H1 (cell line): ENCODE measurements at regions not wholly inside any gene's neighbourhood (a gene's known extent, or its start where the extent isn't known, plus 50 kb on each side); places are given as distances from the start of the nearest gene placed in this dataset.

Experiments
- CTCF ChIA-PET: fragments of 300-600 bp; sonication (Branson Sonifier 250); formaldehyde crosslinking; loops from one replicate; lab custom pipeline; 2021; ENCODE audit not compliant: partially characterized antibody; lab: Charles Lee
- POLR2A ChIA-PET: fragments of 300-600 bp; sonication (Branson Sonifier 250); formaldehyde crosslinking; loops from one replicate; lab custom pipeline; 2021; ENCODE audit warnings: inconsistent platforms; ENCODE audit not compliant: partially characterized antibody; lab: Charles Lee
- DNase-seq, 2 experiments: peaks; one replicate each; pipeline versions ENCODE4 v3.0.0 to v3.0.0-alpha.2; 2010 to 2022; ENCODE audit warnings: low spot score in 2 of 2, low read depth in 1 of 2, mixed read lengths in 1 of 2
- FAIRE-seq: peaks from 2 replicates; lab custom pipeline; 2011; peaks lifted over from hg19 to GRCh38; lab: Jason Lieb, UNC
- H2AFZ ChIP-seq: 2 replicates; pipeline ENCODE4 v1.8.1; 2012; ENCODE audit warnings: low read length, inconsistent platforms
- H2AK5ac ChIP-seq: 2 replicates; pipeline ENCODE4 v1.6.1; 2013; ENCODE audit warnings: low read depth, low read length
- H2BK120ac ChIP-seq: replicated peaks from 2 replicates; pipeline ENCODE3; 2013; ENCODE audit warnings: low read depth, low read length, inconsistent platforms
- H2BK12ac ChIP-seq: 2 replicates; pipeline ENCODE4 v1.6.1; 2013; ENCODE audit warnings: low read depth, low read length
- H2BK15ac ChIP-seq: 2 replicates; pipeline ENCODE4 v1.6.1; 2013; ENCODE audit warnings: low read length
- H2BK20ac ChIP-seq: 2 replicates; pipeline ENCODE4 v1.6.1; 2013; ENCODE audit warnings: low read length
- H2BK5ac ChIP-seq: 2 replicates; pipeline ENCODE4 v1.6.1; 2013; ENCODE audit warnings: low read depth, low read length
- H3K14ac ChIP-seq: 2 replicates; pipeline ENCODE4 v1.6.1; 2013; ENCODE audit warnings: inconsistent platforms; ENCODE audit not compliant: insufficient read length
- H3K18ac ChIP-seq: 2 replicates; pipeline ENCODE4 v1.6.1; 2013; ENCODE audit warnings: low read length; ENCODE audit errors: extremely low read depth
- H3K23ac ChIP-seq: 2 replicates; pipeline ENCODE4 v1.6.1; 2013; ENCODE audit warnings: inconsistent platforms; ENCODE audit not compliant: insufficient read length
- H3K23me2 ChIP-seq: 2 replicates; pipeline ENCODE4 v1.6.1; 2013; ENCODE audit warnings: low read depth, low read length
- H3K27ac ChIP-seq: 2 replicates; pipeline ENCODE4 v1.6.1; 2011; ENCODE audit warnings: low read depth, low read length, inconsistent platforms
- H3K27me3 ChIP-seq, 4 experiments: replicated peaks in 1 of 4; 1 replicate in 1 of 4; 2 replicates in 3 of 4; pipeline versions ENCODE4 v1.6.1 to v1.8.1; 2011 to 2013; ENCODE audit warnings: low read length in 3 of 4, mild to moderate bottlenecking in 3 of 4, inconsistent platforms in 2 of 4, mixed read lengths in 2 of 4, moderate library complexity in 1 of 4; ENCODE audit not compliant: control insufficient read depth in 3 of 4, insufficient read depth in 3 of 4; ENCODE audit errors: extremely low read depth in 1 of 4
- H3K36me3 ChIP-seq, 4 experiments: 2 replicates each; pipeline versions ENCODE4 v1.6.1 to v1.8.1; 2011 to 2013; ENCODE audit warnings: mild to moderate bottlenecking in 4 of 4, low read length in 3 of 4, moderate library complexity in 2 of 4, control low read depth in 1 of 4, inconsistent platforms in 1 of 4; ENCODE audit not compliant: insufficient read depth in 4 of 4, control insufficient read depth in 2 of 4
- H3K4ac ChIP-seq: replicated peaks from 2 replicates; pipeline ENCODE3; 2013; ENCODE audit warnings: low read length, low read depth, mixed read lengths, inconsistent platforms; ENCODE audit not compliant: insufficient read length
- H3K4me1 ChIP-seq, 4 experiments: replicated peaks in 1 of 4; 1 replicate in 1 of 4; 2 replicates in 3 of 4; pipeline versions ENCODE4 v1.6.1 to v1.8.1; 2011 to 2013; ENCODE audit warnings: low read length in 3 of 4, inconsistent platforms in 2 of 4, mixed read lengths in 1 of 4; ENCODE audit not compliant: insufficient read depth in 4 of 4, control insufficient read depth in 3 of 4
- H3K4me2 ChIP-seq, 2 experiments: 2 replicates each; pipeline versions ENCODE4 v1.6.1 to v1.8.1; 2011 to 2013; ENCODE audit warnings: low read depth in 2 of 2, low read length in 2 of 2, control low read depth in 1 of 2, inconsistent platforms in 1 of 2, mild to moderate bottlenecking in 1 of 2; ENCODE audit not compliant: insufficient read depth in 1 of 2
- H3K4me3 ChIP-seq, 4 experiments: fragments of 200-600, 300-600 bp in 1 of 4; sonication (generic), shearing (Covaris generic), sonication (Bioruptor Twin) in 1 of 4; 2 replicates each; pipeline versions ENCODE4 v1.5.1 to v1.8.1; 2011 to 2016; ENCODE audit warnings: low read length in 4 of 4, low read depth in 3 of 4, control low read depth in 2 of 4, inconsistent platforms in 2 of 4, mild to moderate bottlenecking in 2 of 4, mixed read lengths in 1 of 4, moderate library complexity in 1 of 4; ENCODE audit not compliant: insufficient read depth in 2 of 4; ENCODE audit errors: extremely low read depth in 1 of 4
- H3K56ac ChIP-seq: replicated peaks from 2 replicates; pipeline ENCODE3; 2013; ENCODE audit warnings: low read depth, mild to moderate bottlenecking, mixed read lengths, low read length, inconsistent platforms; ENCODE audit not compliant: insufficient read length
- H3K79me1 ChIP-seq: 2 replicates; pipeline ENCODE4 v1.6.1; 2013; ENCODE audit warnings: low read depth, low read length, control low read depth
- H3K79me2 ChIP-seq, 2 experiments: 2 replicates each; pipeline versions ENCODE4 v1.6.1 to v1.8.1; 2012 to 2013; ENCODE audit warnings: low read length in 2 of 2, mild to moderate bottlenecking in 2 of 2, inconsistent platforms in 1 of 2; ENCODE audit not compliant: insufficient read depth in 2 of 2, control insufficient read depth in 1 of 2
- H3K9ac ChIP-seq, 4 experiments: replicated peaks in 1 of 4; 1 replicate in 1 of 4; 2 replicates in 3 of 4; pipeline versions ENCODE4 v1.6.1 to v1.8.1; 2011 to 2013; ENCODE audit warnings: low read depth in 3 of 4, low read length in 3 of 4, control low read depth in 2 of 4, mild to moderate bottlenecking in 2 of 4, moderate library complexity in 2 of 4, inconsistent platforms in 1 of 4; ENCODE audit errors: extremely low read depth in 1 of 4
- H3K9me3 ChIP-seq, 2 experiments: 2 replicates each; pipeline versions ENCODE4 v1.6.1 to v1.8.1; 2012 to 2013; ENCODE audit warnings: mild to moderate bottlenecking in 2 of 2, moderate library complexity in 2 of 2, control low read depth in 1 of 2, inconsistent platforms in 1 of 2, low read depth in 1 of 2, low read length in 1 of 2, mixed read lengths in 1 of 2; ENCODE audit not compliant: insufficient read depth in 2 of 2
- H4K20me1 ChIP-seq, 2 experiments: replicated peaks in 1 of 2; 2 replicates each; pipeline versions ENCODE3 to v1.8.1; 2011 to 2013; ENCODE audit warnings: inconsistent platforms in 2 of 2, low read length in 2 of 2, mild to moderate bottlenecking in 1 of 2; ENCODE audit not compliant: insufficient read depth in 2 of 2, control insufficient read depth in 1 of 2
- H4K5ac ChIP-seq: 2 replicates; pipeline ENCODE4 v1.6.1; 2013; ENCODE audit warnings: low read length, low read depth, mixed read lengths, inconsistent platforms; ENCODE audit not compliant: insufficient read length
- H4K8ac ChIP-seq: 2 replicates; pipeline ENCODE4 v1.8.0; 2013; ENCODE audit warnings: mild to moderate bottlenecking, moderate library complexity, low read length, inconsistent platforms; ENCODE audit not compliant: insufficient read depth; ENCODE audit errors: extremely low read depth
- H4K91ac ChIP-seq: replicated peaks from 2 replicates; pipeline ENCODE3; 2013; ENCODE audit warnings: low read length, mixed read lengths, inconsistent platforms; ENCODE audit not compliant: insufficient read length
- ASH2L ChIP-seq: fragments of 200-600, 300-600 bp; sonication (generic); IDR thresholded peaks from one replicate; pipeline ENCODE4 v1.7.1; 2017; ENCODE audit warnings: low read length
- CHD2 ChIP-seq: IDR thresholded peaks from 2 replicates; pipeline ENCODE4 v1.6.1; 2012; ENCODE audit warnings: low read length, improper control_type of control experiment
- CTBP2 ChIP-seq: IDR thresholded peaks from 2 replicates; pipeline ENCODE4 v1.7.0; 2011; ENCODE audit warnings: borderline replicate concordance, mild to moderate bottlenecking, moderate library complexity, mixed read lengths, low read length; ENCODE audit not compliant: insufficient read depth, insufficient read length
- FOSL1 ChIP-seq: IDR thresholded peaks from 2 replicates; pipeline ENCODE4 v1.6.1; 2011; ENCODE audit warnings: mild to moderate bottlenecking, low read depth, low read length, moderate library complexity; ENCODE audit not compliant: insufficient read depth
- RAD21 ChIP-seq, 2 experiments: IDR thresholded peaks in 1 of 2; conservative IDR thresholded peaks in 1 of 2; 2 replicates each; pipeline ENCODE4 v1.6.1; 2011; ENCODE audit warnings: low read depth in 2 of 2, low read length in 2 of 2, improper control_type of control experiment in 1 of 2, inconsistent platforms in 1 of 2, mild to moderate bottlenecking in 1 of 2, moderate library complexity in 1 of 2
- RBBP5 ChIP-seq: IDR thresholded peaks from 2 replicates; pipeline ENCODE4 v1.7.1; 2012; ENCODE audit warnings: low read depth, mild to moderate bottlenecking, inconsistent platforms, low read length, moderate library complexity, borderline replicate concordance
- RFX5 ChIP-seq: IDR thresholded peaks from 2 replicates; pipeline ENCODE4 v1.6.1; 2011; ENCODE audit warnings: low read depth, low read length, improper control_type of control experiment, borderline replicate concordance
- RXRA ChIP-seq: IDR thresholded peaks from 2 replicates; pipeline ENCODE4 v1.6.1; 2011; ENCODE audit warnings: low read depth, mild to moderate bottlenecking, low read length, moderate library complexity; ENCODE audit not compliant: insufficient read depth
- SP2 ChIP-seq: IDR thresholded peaks from 2 replicates; pipeline ENCODE4 v1.6.1; 2012; ENCODE audit warnings: mild to moderate bottlenecking, low read length, inconsistent platforms
- YY1 ChIP-seq: IDR thresholded peaks from 2 replicates; pipeline ENCODE4 v1.6.1; 2011; ENCODE audit warnings: low read depth, mild to moderate bottlenecking, low read length
- ZNF274 ChIP-seq: IDR thresholded peaks from 2 replicates; pipeline ENCODE4 v1.7.0; 2012; ENCODE audit warnings: low read length, borderline replicate concordance; ENCODE audit errors: extremely low read depth
- WGBS, 2 experiments: shearing (Covaris generic) in 1 of 2; methylation state at CpG; one replicate each; pipeline versions ENCODE4 v1.1.6 to v1.1.7; 2013 to 2015; ENCODE audit warnings: low lambda C conversion rate in 2 of 2, mixed read lengths in 2 of 2, inconsistent platforms in 1 of 2, low coverage in 1 of 2, missing lambda C conversion rate in 1 of 2; ENCODE audit not compliant: insufficient replicate concordance in 2 of 2, insufficient coverage in 1 of 2, insufficient read length in 1 of 2; ENCODE audit errors: extremely low coverage in 1 of 2, missing lambda C conversion rate in 1 of 2; 5-methylcytosine and 5-hydroxymethylcytosine counted together
- TF ChIP-seq, protein P1 (sequence below): IDR thresholded peaks from 2 replicates; pipeline ENCODE4 v1.6.1; 2012; ENCODE audit warnings: inconsistent platforms
- TF ChIP-seq, protein P2 (sequence below): IDR thresholded peaks from 2 replicates; pipeline ENCODE4 v1.6.1; 2011; ENCODE audit warnings: low read length, improper control_type of control experiment

DNA sequence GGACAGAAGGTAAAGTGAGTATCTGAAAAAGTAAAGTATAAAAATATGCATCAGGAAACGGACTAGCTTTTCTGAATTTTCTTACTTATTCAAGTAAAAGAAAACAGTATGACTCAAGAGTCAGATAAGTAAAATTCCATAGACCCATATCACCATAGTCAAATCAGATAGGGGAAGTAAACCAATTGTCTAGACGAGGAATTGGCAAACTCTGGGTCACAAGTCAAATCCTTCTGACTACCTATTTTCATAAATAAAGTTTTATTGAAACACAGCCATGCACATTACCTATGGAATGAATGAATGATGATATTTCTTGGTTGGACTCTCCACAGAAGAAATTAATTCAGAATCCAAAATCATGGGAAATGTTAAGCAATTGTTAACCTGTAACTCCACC, 59.1 kb upstream of the TMC1 start:
- Histone ChIP-seq H4K91ac (no peak overlapping the region), H2BK5ac (no peak overlapping the region), H3K36me3 (no peaks in the 10 kb centered on the region), H3K14ac (no peak overlapping the region), H4K20me1 (no peaks in the 10 kb centered on the region), H4K5ac (no peak overlapping the region), H2BK12ac (no peak overlapping the region), H2AFZ (no peak overlapping the region), H4K8ac (no peak overlapping the region), H2BK15ac (no peak overlapping the region), H3K18ac (no peak overlapping the region), H3K4me3 (no peak overlapping the region), H3K4me2 (no peak overlapping the region), H2AK5ac (no peak overlapping the region), H2BK120ac (no peak overlapping the region), H3K9me3 (no peaks in the 10 kb centered on the region), H3K79me1 (no peaks in the 10 kb centered on the region), H3K23me2 (no peaks in the 10 kb centered on the region), H3K4ac (no peak overlapping the region), H3K56ac (no peak overlapping the region), H3K79me2 (no peaks in the 10 kb centered on the region), H3K27me3 (no peaks in the 10 kb centered on the region), H3K27ac (no peak overlapping the region), H3K9ac (no peak overlapping the region), H3K23ac (no peak overlapping the region), H2BK20ac (no peak overlapping the region), H3K4me1 (peaks cover 0 to 4% (median 0%) of the 10 kb centered on the region in 4 experiments; a peak in 1 of 7 replicates)
- CTCF ChIA-PET, result no interaction called here
- WGBS, 2 experiments, result 95% methylated on average over 2 of the region's 2 CpGs; no CpG with 5 or more reads in 1 of the 2 experiments
- DNase-seq, result no peak
- FAIRE-seq, result no peak
- POLR2A ChIA-PET, result no interaction called here
- TF ChIP-seq RXRA (no peak), SP2 (no peak), YY1 (no peak), CHD2 (no peak), RAD21 (IDR thresholded peaks at IDR 0.05 in 1 of 2, conservative IDR thresholded peaks at IDR 0.05 in 1 of 2; ENCODE audit: low read depth in 2 of 2, low read length in 2 of 2) (no peak), RBBP5 (no peak), RFX5 (no peak), ASH2L (no peak), ZNF274 (no peak), CTBP2 (no peak), FOSL1 (no peak)
- TF ChIP-seq, protein P1, sequence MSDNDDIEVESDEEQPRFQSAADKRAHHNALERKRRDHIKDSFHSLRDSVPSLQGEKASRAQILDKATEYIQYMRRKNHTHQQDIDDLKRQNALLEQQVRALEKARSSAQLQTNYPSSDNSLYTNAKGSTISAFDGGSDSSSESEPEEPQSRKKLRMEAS, result no peak
- TF ChIP-seq, protein P2, sequence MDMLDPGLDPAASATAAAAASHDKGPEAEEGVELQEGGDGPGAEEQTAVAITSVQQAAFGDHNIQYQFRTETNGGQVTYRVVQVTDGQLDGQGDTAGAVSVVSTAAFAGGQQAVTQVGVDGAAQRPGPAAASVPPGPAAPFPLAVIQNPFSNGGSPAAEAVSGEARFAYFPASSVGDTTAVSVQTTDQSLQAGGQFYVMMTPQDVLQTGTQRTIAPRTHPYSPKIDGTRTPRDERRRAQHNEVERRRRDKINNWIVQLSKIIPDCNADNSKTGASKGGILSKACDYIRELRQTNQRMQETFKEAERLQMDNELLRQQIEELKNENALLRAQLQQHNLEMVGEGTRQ, result no peak
